Esophagus squamous epithelium (tissue), 5 donors: ENCODE measurements at regions not wholly inside any gene's neighbourhood (a gene's known extent, or its start where the extent isn't known, plus 50 kb on each side); places are given as distances from the start of the nearest gene placed in this dataset.

Experiments used
- DNase-seq: peaks from one replicate; lab custom pipeline; 2025; lab: John Stamatoyannopoulos, UW
- H3K27ac ChIP-seq, 4 donors: fragments of 200-600 bp; sonication (generic); one replicate each; pipeline ENCODE4 v1.5.1; 2016 to 2019; ENCODE audit warnings: mild to moderate bottlenecking in 1 of 4
- H3K27me3 ChIP-seq, 4 donors: fragments of 200-600 bp; sonication (generic); 1 replicate in 3 of 4; 2 replicates in 1 of 4; pipeline versions ENCODE4 v1.5.1 to v1.6.0; 2017 to 2021; ENCODE audit warnings: antibody characterized with exemption in 1 of 4
- H3K36me3 ChIP-seq, 3 donors: fragments of 200-600 bp; sonication (generic); one replicate each; pipeline ENCODE4 v1.5.1; 2016 to 2019
- H3K4me1 ChIP-seq, 3 donors: fragments of 200-600 bp; sonication (generic); one replicate each; pipeline ENCODE4 v1.5.1; 2017 to 2019
- H3K4me3 ChIP-seq, 4 donors: fragments of 200-600 bp; sonication (generic); 1 replicate in 3 of 4; 2 replicates in 1 of 4; pipeline ENCODE4 v1.5.1; 2016 to 2019; ENCODE audit warnings: mild to moderate bottlenecking in 2 of 4, moderate library complexity in 1 of 4
- H3K9me3 ChIP-seq, 3 donors: fragments of 200-600 bp; sonication (generic); one replicate each; pipeline ENCODE4 v1.5.1; 2016 to 2019
- CTCF ChIP-seq, 6 experiments: fragments of 450-650 bp in 4 of 6; fragments of 200-600 bp in 2 of 6; sonication (generic) in 2 of 6; IDR thresholded peaks; one replicate each; pipeline ENCODE4 v1.5.1; 2016 to 2019; ENCODE audit warnings: antibody characterized with exemption in 6 of 6, mild to moderate bottlenecking in 4 of 6, moderate library complexity in 4 of 6
- POLR2A ChIP-seq, 4 donors: fragments of 450-650 bp; IDR thresholded peaks; one replicate each; pipeline ENCODE4 v1.6.1; 2017; ENCODE audit warnings: antibody characterized with exemption in 4 of 4, mild to moderate bottlenecking in 4 of 4, moderate library complexity in 3 of 4
- WGBS, 2 donors: methylation state at CpG; one replicate each; pipeline ENCODE4 v1.1.5; 2018; 5-methylcytosine and 5-hydroxymethylcytosine counted together
- intact Hi-C: fragments of 100-400 bp; cut with DNase I; formaldehyde crosslinking; loops from one replicate; pipeline ENCODE4 v1.15.0; 2022
- donor health status: DM: yes; HTN: yes; CAD: no.

- DNase-seq, result no peak
- intact Hi-C loops, result no loop called here
- Histone ChIP-seq H3K27me3 (no peaks in the 10 kb centered on the region), H3K27ac (no peak overlapping the region), H3K4me3 (no peak overlapping the region), H3K4me1 (no peaks in the 10 kb centered on the region), H3K9me3 (no peaks in the 10 kb centered on the region), H3K36me3 (no peaks in the 10 kb centered on the region)
- TF ChIP-seq CTCF (IDR thresholded peaks at IDR 0.05) (no peak), POLR2A (IDR thresholded peaks at IDR 0.05) (no peak)
- WGBS, 2 donors, result 66 to 80% methylated on average over 2 of the region's 2 CpGs
Observed at GRCh38 chr18:38811209-38811608, 1245.6 kb upstream of the CELF4 start.

GRCh38 chr18:38810789-38811188 lies 1245.2 kb upstream of the CELF4 start:
- intact Hi-C loops, result no loop called here
- TF ChIP-seq POLR2A (IDR thresholded peaks at IDR 0.05) (no peak), CTCF (IDR thresholded peaks at IDR 0.05) (no peak)
- Histone ChIP-seq H3K27me3 (no peaks in the 10 kb centered on the region), H3K27ac (no peak overlapping the region), H3K4me1 (no peaks in the 10 kb centered on the region), H3K9me3 (no peaks in the 10 kb centered on the region), H3K4me3 (no peak overlapping the region), H3K36me3 (no peaks in the 10 kb centered on the region)
- DNase-seq, result no peak
- 57 to 71% methylated on average over 4 of the region's 4 CpGs for WGBS, 2 donors

- Histone ChIP-seq H3K27ac (no peak overlapping the region), H3K36me3 (no peaks in the 10 kb centered on the region), H3K9me3 (no peaks in the 10 kb centered on the region), H3K4me1 (no peaks in the 10 kb centered on the region), H3K27me3 (no peaks in the 10 kb centered on the region), H3K4me3 (no peak overlapping the region)
- 83 to 89% methylated on average over 3 of the region's 3 CpGs for WGBS, 2 donors
- intact Hi-C loops, result no loop called here
- DNase-seq, result no peak
- TF ChIP-seq CTCF (IDR thresholded peaks at IDR 0.05) (no peak), POLR2A (IDR thresholded peaks at IDR 0.05) (no peak)
Observed at GRCh38 chr18:38807915-38808314, 1242.3 kb upstream of the CELF4 start.

GRCh38 chr18:38805256-38805655 lies 1239.7 kb upstream of the CELF4 start:
- no peak overlapping the region for H3K4me3 ChIP-seq
- WGBS, 2 donors, result 71 to 80% methylated on average over 1 of the region's 1 CpG
- no peak overlapping the region for H3K27ac ChIP-seq
- TF ChIP-seq POLR2A (IDR thresholded peaks at IDR 0.05) (no peak), CTCF (IDR thresholded peaks at IDR 0.05) (no peak)
- H3K27me3 ChIP-seq, result no peaks in the 10 kb centered on the region
- no peaks in the 10 kb centered on the region for H3K9me3 ChIP-seq
- no peaks in the 10 kb centered on the region for H3K4me1 ChIP-seq
- no peak for DNase-seq
- no peaks in the 10 kb centered on the region for H3K36me3 ChIP-seq
- intact Hi-C loops, result no loop called here

- no peak overlapping the region for H3K4me3 ChIP-seq
- intact Hi-C loops, result no loop called here
- no peak for DNase-seq
- 47 to 52% methylated on average over 2 of the region's 2 CpGs for WGBS, 2 donors
- H3K4me1 ChIP-seq, result no peaks in the 10 kb centered on the region
- no peak overlapping the region for H3K27ac ChIP-seq
- no peak for TF ChIP-seq CTCF (IDR thresholded peaks at IDR 0.05)
- no peak for TF ChIP-seq POLR2A (IDR thresholded peaks at IDR 0.05)
- H3K9me3 ChIP-seq, result no peaks in the 10 kb centered on the region
- H3K27me3 ChIP-seq, result no peaks in the 10 kb centered on the region
- no peaks in the 10 kb centered on the region for H3K36me3 ChIP-seq
Observed at GRCh38 chr18:38801640-38802039, 1236.0 kb upstream of the CELF4 start.
